Lung (tissue), 11 donors: ENCODE measurements at regions not wholly inside any gene's neighbourhood (a gene's known extent, or its start where the extent isn't known, plus 50 kb on each side); places are given as distances from the start of the nearest gene placed in this dataset.

Experiments used
- ATAC-seq: fragments of 200-7000 bp; cut with Tn5 transposase; one replicate; pipeline ENCODE4 v1.9.1; 2020; ENCODE audit warnings: moderate number of reproducible peaks; ENCODE audit not compliant: insufficient read depth, low FRiP score
- DNase-seq, 3 donors: peaks; one replicate each; pipeline ENCODE4 v3.0.0-alpha.2; 2013 to 2017
- H3K27ac ChIP-seq, 2 donors: one replicate each; pipeline ENCODE4 v1.5.1; 2013; ENCODE audit warnings: mild to moderate bottlenecking in 2 of 2, moderate library complexity in 2 of 2, control low read depth in 1 of 2, inconsistent platforms in 1 of 2, low read depth in 1 of 2, low read length in 1 of 2
- H3K27me3 ChIP-seq, 3 donors: one replicate each; pipeline ENCODE4 v1.5.1; 2013; ENCODE audit warnings: low read length in 2 of 3; ENCODE audit not compliant: control insufficient read depth in 3 of 3, insufficient read depth in 3 of 3
- H3K36me3 ChIP-seq, 4 donors: one replicate each; pipeline ENCODE4 v1.5.1; 2013; ENCODE audit warnings: low read length in 4 of 4, mild to moderate bottlenecking in 1 of 4, moderate library complexity in 1 of 4; ENCODE audit not compliant: control insufficient read depth in 4 of 4, insufficient read depth in 4 of 4
- H3K4me1 ChIP-seq, 5 donors: one replicate each; pipeline ENCODE4 v1.5.1; 2013; ENCODE audit warnings: low read length in 5 of 5, mild to moderate bottlenecking in 2 of 5, moderate library complexity in 1 of 5; ENCODE audit not compliant: control insufficient read depth in 5 of 5, insufficient read depth in 5 of 5
- H3K4me3 ChIP-seq: one replicate; pipeline ENCODE4 v1.5.1; 2013; ENCODE audit warnings: mild to moderate bottlenecking, control low read depth, moderate library complexity
- H3K9ac ChIP-seq, 2 donors: one replicate each; pipeline ENCODE4 v1.5.1; 2013; ENCODE audit warnings: low read length in 2 of 2, control low read depth in 1 of 2; ENCODE audit not compliant: insufficient read depth in 1 of 2
- H3K9me3 ChIP-seq, 4 donors: one replicate each; pipeline ENCODE4 v1.5.1; 2013; ENCODE audit warnings: low read length in 3 of 4, mild to moderate bottlenecking in 1 of 4, moderate library complexity in 1 of 4; ENCODE audit not compliant: control insufficient read depth in 4 of 4, insufficient read depth in 3 of 4
- WGBS, 2 donors: extraction: QIAGEN DNeasy Blood & Tissue Kit; methylation state at CpG; one replicate each; pipeline ENCODE4 v1.1.7; 2013; 5-methylcytosine and 5-hydroxymethylcytosine counted together
- TF ChIP-seq, protein P1 (sequence below): IDR thresholded peaks from 2 replicates; pipeline ENCODE4 v1.5.1; 2012; ENCODE audit warnings: mild to moderate bottlenecking; ENCODE audit errors: control extremely low read depth, extremely low read depth
- donor health status: control.
- donor health status: control.
- donor health status: Bipolar disorder and iron deficiency.
- donor health status: healthy.
- donor health status: DM: yes; HTN: yes; CAD: no.

- Histone ChIP-seq H3K36me3 (no peaks in the 10 kb centered on the region), H3K27ac (no peak overlapping the region), H3K9me3 (peaks cover 0 to 2% (median 0%) of the 10 kb centered on the region in 4 donors), H3K4me3 (no peak overlapping the region), H3K27me3 (peaks cover 0 to 25% (median 2%) of the 10 kb centered on the region in 3 donors), H3K4me1 (no peaks in the 10 kb centered on the region), H3K9ac (no peak overlapping the region)
- 34 to 55% methylated on average over 7 of the region's 7 CpGs for WGBS, 2 donors
- TF ChIP-seq, protein P1, sequence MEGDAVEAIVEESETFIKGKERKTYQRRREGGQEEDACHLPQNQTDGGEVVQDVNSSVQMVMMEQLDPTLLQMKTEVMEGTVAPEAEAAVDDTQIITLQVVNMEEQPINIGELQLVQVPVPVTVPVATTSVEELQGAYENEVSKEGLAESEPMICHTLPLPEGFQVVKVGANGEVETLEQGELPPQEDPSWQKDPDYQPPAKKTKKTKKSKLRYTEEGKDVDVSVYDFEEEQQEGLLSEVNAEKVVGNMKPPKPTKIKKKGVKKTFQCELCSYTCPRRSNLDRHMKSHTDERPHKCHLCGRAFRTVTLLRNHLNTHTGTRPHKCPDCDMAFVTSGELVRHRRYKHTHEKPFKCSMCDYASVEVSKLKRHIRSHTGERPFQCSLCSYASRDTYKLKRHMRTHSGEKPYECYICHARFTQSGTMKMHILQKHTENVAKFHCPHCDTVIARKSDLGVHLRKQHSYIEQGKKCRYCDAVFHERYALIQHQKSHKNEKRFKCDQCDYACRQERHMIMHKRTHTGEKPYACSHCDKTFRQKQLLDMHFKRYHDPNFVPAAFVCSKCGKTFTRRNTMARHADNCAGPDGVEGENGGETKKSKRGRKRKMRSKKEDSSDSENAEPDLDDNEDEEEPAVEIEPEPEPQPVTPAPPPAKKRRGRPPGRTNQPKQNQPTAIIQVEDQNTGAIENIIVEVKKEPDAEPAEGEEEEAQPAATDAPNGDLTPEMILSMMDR, result no peak
- DNase-seq (no peak), ATAC-seq (no peak)
These were observed 79.6 kb upstream of the VCX3A start for GRCh38 chrX:6614506-6614905.

GRCh38 chrX:6599230-6599860 is 64.4 kb upstream of the VCX3A start:
- Histone ChIP-seq H3K27ac (no peak overlapping the region), H3K9me3 (no peaks in the 10 kb centered on the region), H3K36me3 (no peaks in the 10 kb centered on the region), H3K4me1 (no peaks in the 10 kb centered on the region), H3K4me3 (no peak overlapping the region), H3K27me3 (peaks cover 0 to 14% (median 2%) of the 10 kb centered on the region in 3 donors), H3K9ac (no peak overlapping the region)
- DNase-seq (no peak), ATAC-seq (no peak)
- 53 to 55% methylated on average over 4 of the region's 4 CpGs for WGBS, 2 donors
- TF ChIP-seq, protein P1, result no peak
